ENCODE measurements at regions not wholly inside any gene's neighbourhood (a gene's known extent, or its start where the extent isn't known, plus 50 kb on each side); places are given as distances from the start of the nearest gene placed in this dataset.

DNA sequence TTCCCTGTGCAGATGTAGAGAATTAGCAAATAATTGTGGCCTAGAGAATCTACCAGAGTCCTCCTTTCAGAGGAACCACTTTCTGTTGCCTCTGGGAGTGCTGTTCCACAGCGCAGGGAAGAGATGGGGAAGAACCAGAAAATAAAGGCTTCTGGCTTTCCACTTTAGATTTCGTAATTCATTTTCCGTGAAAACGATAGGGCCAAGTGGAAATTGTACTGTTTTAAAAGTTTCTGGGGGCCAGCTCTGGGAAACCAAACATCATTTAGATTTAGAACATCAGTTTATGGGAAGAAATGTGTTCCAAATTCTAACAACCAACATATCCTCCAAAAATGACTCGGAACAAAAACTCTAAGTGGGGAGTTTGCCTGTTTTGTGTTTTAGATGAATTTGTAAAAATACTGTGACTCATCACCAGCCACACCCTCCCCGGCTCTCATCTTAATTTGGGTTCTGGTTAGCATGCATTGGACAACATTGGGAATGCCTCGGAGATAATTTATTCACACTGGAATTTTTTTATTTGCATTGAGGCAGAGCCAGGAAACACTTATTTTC is 65.2 kb upstream of the LNX1 start:
- TF ChIP-seq POLR2A (IDR thresholded peaks at IDR 0.05): no peak
- no peak for TF ChIP-seq POLR2AphosphoS5 (IDR thresholded peaks at IDR 0.05)
- TF ChIP-seq, protein P1, sequence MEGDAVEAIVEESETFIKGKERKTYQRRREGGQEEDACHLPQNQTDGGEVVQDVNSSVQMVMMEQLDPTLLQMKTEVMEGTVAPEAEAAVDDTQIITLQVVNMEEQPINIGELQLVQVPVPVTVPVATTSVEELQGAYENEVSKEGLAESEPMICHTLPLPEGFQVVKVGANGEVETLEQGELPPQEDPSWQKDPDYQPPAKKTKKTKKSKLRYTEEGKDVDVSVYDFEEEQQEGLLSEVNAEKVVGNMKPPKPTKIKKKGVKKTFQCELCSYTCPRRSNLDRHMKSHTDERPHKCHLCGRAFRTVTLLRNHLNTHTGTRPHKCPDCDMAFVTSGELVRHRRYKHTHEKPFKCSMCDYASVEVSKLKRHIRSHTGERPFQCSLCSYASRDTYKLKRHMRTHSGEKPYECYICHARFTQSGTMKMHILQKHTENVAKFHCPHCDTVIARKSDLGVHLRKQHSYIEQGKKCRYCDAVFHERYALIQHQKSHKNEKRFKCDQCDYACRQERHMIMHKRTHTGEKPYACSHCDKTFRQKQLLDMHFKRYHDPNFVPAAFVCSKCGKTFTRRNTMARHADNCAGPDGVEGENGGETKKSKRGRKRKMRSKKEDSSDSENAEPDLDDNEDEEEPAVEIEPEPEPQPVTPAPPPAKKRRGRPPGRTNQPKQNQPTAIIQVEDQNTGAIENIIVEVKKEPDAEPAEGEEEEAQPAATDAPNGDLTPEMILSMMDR (IDR thresholded peaks at IDR 0.05): peak in 2 of 3 donors; percentile 32 to 38
